Upper lobe of right lung (tissue), 1 donor: ENCODE measurements at regions not wholly inside any gene's neighbourhood (a gene's known extent, or its start where the extent isn't known, plus 50 kb on each side); places are given as distances from the start of the nearest gene placed in this dataset.
"Not testable (repeated sequence)": the region's sequence is repeated elsewhere in the genome, so short reads cannot be mapped to it uniquely, and the experiment has no call there.

ENCODE experiments used
- ATAC-seq: fragments of 200-7000 bp; cut with Tn5 transposase; one replicate; pipeline ENCODE4 v1.9.1; 2020; ENCODE audit warnings: mild to moderate bottlenecking, moderate library complexity
- DNase-seq: peaks from one replicate; pipeline ENCODE4 v3.0.0-alpha.2; 2020
- H3K27ac ChIP-seq: fragments of 200-600 bp; one replicate; pipeline ENCODE4 v1.8.0; 2022
- H3K27me3 ChIP-seq: fragments of 200-600 bp; one replicate; pipeline ENCODE4 v1.8.0; 2022; ENCODE audit warnings: mild to moderate bottlenecking
- H3K36me3 ChIP-seq: fragments of 200-600 bp; one replicate; pipeline ENCODE4 v1.8.0; 2022
- H3K4me1 ChIP-seq: fragments of 200-600 bp; one replicate; pipeline ENCODE4 v1.8.0; 2022
- H3K4me3 ChIP-seq: fragments of 200-600 bp; one replicate; pipeline ENCODE4 v1.8.0; 2022; ENCODE audit warnings: mild to moderate bottlenecking
- H3K9me3 ChIP-seq: fragments of 200-600 bp; one replicate; pipeline ENCODE4 v1.8.0; 2022
- intact Hi-C: fragments of 100-400 bp; cut with DNase I; formaldehyde crosslinking; loops from one replicate; pipeline ENCODE4 v1.11.0; 2022
- TF ChIP-seq, protein P1 (sequence below): fragments of 200-600 bp; IDR thresholded peaks from one replicate; pipeline ENCODE4 v1.8.0; 2022; ENCODE audit warnings: antibody characterized with exemption
- donor health status: DM: no; HTN: yes; CAD: no; lungs with severe emphysema.

DNA sequence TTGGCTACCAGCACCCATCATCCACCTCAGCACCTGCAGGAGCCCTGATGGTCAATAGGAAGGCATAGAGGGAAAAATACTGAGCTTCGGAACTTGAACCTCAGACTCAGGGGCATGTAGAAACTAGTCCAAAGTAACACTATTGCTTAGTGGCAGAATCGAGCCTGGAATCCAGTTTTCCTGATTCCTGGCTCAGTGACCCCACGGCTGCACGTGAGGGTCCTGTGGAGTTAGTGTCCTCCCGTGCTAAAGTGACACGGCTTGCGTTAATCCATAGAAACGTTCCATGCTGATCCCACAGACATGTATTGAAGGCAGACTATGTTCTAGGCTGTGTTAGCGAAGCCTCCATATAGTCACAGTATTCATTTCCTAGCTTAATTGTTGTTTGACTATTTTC, 747.0 kb upstream of the TPTE start:
- Histone ChIP-seq H3K9me3 (no peaks in the 10 kb centered on the region), H3K36me3 (no peaks in the 10 kb centered on the region), H3K4me1 (no peaks in the 10 kb centered on the region), H3K27me3 (no peaks in the 10 kb centered on the region), H3K27ac (no peak overlapping the region), H3K4me3 (no peak overlapping the region)
- intact Hi-C loops: no loop called here
- TF ChIP-seq, protein P1, sequence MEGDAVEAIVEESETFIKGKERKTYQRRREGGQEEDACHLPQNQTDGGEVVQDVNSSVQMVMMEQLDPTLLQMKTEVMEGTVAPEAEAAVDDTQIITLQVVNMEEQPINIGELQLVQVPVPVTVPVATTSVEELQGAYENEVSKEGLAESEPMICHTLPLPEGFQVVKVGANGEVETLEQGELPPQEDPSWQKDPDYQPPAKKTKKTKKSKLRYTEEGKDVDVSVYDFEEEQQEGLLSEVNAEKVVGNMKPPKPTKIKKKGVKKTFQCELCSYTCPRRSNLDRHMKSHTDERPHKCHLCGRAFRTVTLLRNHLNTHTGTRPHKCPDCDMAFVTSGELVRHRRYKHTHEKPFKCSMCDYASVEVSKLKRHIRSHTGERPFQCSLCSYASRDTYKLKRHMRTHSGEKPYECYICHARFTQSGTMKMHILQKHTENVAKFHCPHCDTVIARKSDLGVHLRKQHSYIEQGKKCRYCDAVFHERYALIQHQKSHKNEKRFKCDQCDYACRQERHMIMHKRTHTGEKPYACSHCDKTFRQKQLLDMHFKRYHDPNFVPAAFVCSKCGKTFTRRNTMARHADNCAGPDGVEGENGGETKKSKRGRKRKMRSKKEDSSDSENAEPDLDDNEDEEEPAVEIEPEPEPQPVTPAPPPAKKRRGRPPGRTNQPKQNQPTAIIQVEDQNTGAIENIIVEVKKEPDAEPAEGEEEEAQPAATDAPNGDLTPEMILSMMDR: no peak
- DNase-seq: no peak
- no peak for ATAC-seq

DNA sequence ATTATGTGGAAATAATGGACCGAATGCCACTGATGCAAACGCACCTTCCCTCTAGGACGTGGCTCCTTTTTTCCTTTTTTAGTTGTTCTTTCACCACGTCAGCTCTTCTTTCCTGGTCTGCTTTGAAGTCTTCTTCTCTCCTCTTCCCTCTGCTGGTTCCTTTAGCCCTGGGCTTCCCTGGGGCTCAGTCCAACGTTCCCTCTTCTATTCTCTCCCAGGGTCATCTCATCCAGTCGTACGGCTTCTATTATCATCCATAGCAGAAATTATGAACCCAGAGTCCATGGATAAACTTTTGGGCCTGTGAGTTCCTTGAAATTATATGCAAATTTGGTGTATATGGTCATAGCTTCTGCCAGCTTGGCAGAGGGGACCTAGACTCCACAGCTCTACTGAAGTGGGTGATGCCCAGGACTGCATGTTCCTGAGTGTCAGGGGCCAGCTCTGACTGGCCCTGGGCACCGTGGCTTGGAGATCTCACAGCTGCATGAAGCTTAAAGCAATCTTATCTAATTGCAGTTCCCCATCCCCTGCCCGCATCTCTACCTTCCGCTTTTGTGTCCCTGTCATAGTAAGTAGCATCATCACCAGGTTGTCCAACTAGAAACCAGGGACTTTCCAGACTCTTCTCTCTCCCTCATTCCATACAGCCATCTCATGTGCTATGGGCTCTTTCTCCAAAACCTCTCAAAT, 746.3 kb upstream of the TPTE start:
- H3K36me3 ChIP-seq, H3K27me3 ChIP-seq, H3K4me1 ChIP-seq, DNase-seq, H3K4me3 ChIP-seq, intact Hi-C loops, H3K9me3 ChIP-seq, H3K27ac ChIP-seq: not testable (repeated sequence)
- ATAC-seq: peak; percentile 7

DNA sequence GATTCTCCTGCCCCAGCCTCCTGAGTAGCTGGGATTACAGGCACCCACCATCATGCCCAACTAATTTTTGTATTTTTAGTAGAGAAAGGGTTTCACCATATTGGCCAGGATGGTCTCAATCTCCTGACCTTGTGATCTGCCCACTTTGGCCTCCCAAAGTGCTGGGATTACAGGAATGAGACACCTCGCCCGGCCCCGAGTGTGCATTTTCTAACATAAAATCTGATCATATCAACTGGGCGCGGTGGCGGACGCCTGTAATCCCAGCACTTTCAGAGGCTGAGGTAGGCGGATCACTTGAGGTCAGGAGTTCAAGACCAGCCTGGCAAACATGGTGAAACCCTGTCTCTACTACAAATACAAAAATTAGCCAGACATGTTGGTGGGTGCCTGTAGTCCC, 745.5 kb upstream of the TPTE start:
- intact Hi-C loops, ATAC-seq, DNase-seq, H3K27me3 ChIP-seq, H3K27ac ChIP-seq, H3K4me3 ChIP-seq, H3K4me1 ChIP-seq, H3K36me3 ChIP-seq, H3K9me3 ChIP-seq: not testable (repeated sequence)

DNA sequence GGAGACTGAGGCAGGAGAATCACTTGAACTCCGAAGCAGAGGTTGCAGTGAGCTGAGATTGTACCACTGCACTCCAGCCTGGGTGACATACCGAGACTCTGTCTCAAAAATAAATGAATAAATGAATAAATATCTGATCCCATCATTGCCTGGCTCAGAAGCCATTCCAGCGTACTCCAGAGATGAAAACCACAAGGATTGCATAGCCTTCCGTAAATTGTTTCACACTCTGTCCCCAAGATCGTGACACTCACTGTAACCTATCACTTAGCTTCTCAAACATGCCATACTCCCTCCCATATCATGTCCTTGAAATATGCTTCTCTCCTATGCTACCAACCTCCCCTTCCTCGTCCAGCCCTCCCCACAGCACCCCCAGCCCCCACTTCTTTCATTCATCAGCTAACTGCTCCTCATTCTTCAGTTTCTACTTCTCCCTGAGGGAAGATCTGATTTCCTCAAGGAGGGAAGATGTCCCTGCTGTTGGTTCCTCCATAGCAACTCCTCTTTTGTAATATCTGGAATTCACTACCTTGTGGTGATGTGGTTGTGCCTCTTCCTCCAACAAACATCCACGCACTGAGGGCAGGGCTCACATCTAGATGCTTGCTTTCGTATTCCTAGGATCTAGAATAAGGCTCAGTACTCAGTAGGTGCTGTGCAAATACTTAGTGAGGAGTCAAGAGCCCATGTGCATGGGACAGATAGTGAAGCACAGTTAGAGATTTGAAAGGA, 744.9 kb upstream of the TPTE start:
- H3K9me3 ChIP-seq, DNase-seq, H3K4me3 ChIP-seq, H3K4me1 ChIP-seq, intact Hi-C loops, ATAC-seq, H3K36me3 ChIP-seq, H3K27me3 ChIP-seq, H3K27ac ChIP-seq: not testable (repeated sequence)

DNA sequence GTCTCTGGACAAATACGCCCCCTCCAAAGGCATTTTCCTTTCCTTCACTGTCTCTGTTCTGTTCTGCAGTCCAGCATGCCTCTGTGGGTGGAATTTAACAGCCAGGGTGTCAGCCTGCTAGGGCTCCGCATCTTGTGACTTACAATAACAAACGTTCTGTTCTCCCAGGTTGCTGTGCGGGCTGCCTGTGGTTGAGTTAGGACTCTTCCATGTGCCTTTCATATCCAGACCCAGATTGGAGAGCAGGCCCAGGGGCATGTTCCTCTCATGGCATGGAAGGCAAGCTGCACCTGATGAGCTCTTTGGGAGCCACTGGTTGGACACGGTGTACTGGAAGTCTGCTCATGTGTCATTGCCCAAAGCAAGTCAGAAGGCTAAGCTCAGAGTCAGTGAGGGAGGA, 742.8 kb upstream of the TPTE start:
- H3K9me3 ChIP-seq, H3K4me1 ChIP-seq, H3K36me3 ChIP-seq, intact Hi-C loops, H3K4me3 ChIP-seq, DNase-seq, H3K27ac ChIP-seq, H3K27me3 ChIP-seq: not testable (repeated sequence)
- peak; percentile 10 for ATAC-seq

DNA sequence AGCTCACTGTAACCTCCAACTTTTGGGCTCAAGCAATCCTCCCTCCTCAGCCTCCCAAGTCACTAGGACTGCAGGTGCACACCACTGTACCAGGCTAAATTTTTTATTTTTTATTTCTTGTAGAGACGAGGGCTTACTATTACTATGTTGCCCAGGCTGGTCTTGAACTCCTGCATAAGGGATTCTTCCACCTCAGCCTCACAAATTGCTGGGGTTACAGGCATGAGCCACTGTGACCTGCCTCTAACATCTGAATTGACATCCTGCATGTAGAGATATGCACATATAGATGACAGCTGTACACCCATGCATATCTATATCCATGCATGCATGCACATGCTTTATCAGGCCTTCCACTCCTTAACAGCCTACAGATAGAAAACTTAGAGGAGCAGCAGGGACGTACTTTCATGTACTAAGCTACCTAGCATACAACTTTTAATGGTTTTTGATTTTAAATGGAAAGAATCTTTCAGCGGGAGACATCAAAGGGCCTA, 740.9 kb upstream of the TPTE start:
- no peaks in the 10 kb centered on the region for H3K4me1 ChIP-seq
- H3K9me3 ChIP-seq: no peaks in the 10 kb centered on the region
- H3K27ac ChIP-seq: no peak overlapping the region
- H3K36me3 ChIP-seq: no peaks in the 10 kb centered on the region
- intact Hi-C loops: no loop called here
- peak; percentile 7 for ATAC-seq
- DNase-seq: no peak
- TF ChIP-seq, protein P1: no peak
- no peaks in the 10 kb centered on the region for H3K27me3 ChIP-seq
- H3K4me3 ChIP-seq: no peak overlapping the region

DNA sequence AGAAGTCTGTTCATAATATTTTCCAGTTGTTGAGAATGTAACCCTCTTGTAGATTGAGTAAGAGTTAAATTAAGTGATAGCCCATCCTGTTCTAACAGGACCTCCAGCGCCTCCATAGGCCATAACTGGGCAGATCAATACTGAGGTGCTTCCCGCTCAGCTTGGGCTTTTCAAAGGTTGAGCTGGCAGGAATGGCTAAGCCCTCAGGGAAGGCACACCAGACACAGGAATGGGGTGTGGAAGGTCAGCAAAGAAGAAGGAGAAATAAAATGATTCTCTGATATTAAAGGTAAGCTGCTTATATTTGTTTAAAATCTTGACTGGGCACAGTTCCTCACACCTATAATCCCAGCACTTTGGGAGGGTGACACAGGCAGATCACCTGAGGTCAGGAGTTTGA, 737.8 kb upstream of the TPTE start:
- not testable (repeated sequence) for H3K27me3 ChIP-seq

DNA sequence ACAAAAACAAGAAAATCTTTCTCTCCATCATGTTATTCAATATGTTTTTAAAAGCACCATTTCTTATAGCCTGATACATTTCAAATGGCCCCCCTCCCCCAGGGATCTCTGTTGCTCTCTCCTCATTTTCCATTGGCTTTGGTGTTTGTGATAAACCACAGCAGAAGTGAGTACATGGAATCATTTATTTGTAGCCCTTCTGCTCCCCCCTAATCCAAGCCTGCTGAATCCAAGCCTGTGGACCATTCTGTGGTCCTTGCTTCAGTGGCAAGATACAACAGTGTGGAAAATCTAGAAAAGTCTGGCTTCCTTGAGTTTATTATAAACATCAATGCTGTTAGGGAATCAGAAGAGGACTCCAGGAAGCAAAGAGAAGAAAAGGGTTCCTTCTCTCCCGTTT, 737.2 kb upstream of the TPTE start:
- ATAC-seq, H3K4me3 ChIP-seq, H3K4me1 ChIP-seq, DNase-seq, intact Hi-C loops, H3K36me3 ChIP-seq, H3K27me3 ChIP-seq, H3K27ac ChIP-seq, H3K9me3 ChIP-seq: not testable (repeated sequence)

More for the DNA sequence above, 737.8 kb upstream of the TPTE start:
- H3K27ac ChIP-seq, H3K9me3 ChIP-seq, H3K4me1 ChIP-seq, intact Hi-C loops, DNase-seq, H3K36me3 ChIP-seq, H3K4me3 ChIP-seq, ATAC-seq: not testable (repeated sequence)

DNA sequence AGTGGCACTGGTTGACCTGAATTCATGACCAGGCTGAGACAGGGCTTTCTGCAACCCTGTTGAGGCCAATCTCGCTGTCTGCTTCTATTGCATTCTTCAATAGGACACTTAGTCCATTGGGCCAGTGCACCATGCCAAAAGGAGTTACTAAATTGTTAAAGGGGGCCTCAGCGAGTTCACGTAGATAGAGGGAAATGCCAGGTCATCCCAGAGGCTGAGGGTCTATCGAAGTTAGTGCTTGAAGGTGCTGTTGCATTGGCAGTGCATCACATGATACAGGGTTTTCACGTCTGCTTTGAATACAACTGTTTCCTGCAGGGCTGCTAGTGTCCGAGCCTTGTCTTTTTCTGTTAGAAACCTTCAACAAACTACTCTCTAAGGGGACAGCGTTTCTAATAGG, 735.3 kb upstream of the TPTE start:
- H3K27ac ChIP-seq, intact Hi-C loops, H3K36me3 ChIP-seq, DNase-seq, H3K4me1 ChIP-seq, H3K9me3 ChIP-seq, H3K27me3 ChIP-seq, ATAC-seq, H3K4me3 ChIP-seq: not testable (repeated sequence)

DNA sequence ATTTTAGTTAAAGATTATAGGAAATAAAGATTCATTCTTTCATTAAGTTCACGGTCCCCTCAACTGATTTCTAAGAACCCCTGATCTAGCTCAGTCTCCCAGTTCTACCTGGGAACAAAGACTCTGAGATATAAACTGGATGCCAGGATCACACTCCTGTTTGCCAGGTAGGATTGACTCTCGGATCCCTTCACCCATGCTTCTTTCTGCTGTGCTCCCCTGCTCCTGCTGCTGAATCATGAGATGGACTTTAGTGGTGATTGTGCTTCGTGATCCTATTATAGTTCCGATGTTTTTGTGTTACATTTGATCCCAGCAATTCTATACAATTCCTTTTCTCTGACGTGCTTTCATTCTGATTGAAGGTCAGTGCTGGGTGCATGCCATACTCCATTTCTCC, 733.1 kb upstream of the TPTE start:
- ATAC-seq, H3K27me3 ChIP-seq, H3K36me3 ChIP-seq, H3K4me3 ChIP-seq, DNase-seq, intact Hi-C loops, H3K4me1 ChIP-seq, H3K27ac ChIP-seq, H3K9me3 ChIP-seq: not testable (repeated sequence)

DNA sequence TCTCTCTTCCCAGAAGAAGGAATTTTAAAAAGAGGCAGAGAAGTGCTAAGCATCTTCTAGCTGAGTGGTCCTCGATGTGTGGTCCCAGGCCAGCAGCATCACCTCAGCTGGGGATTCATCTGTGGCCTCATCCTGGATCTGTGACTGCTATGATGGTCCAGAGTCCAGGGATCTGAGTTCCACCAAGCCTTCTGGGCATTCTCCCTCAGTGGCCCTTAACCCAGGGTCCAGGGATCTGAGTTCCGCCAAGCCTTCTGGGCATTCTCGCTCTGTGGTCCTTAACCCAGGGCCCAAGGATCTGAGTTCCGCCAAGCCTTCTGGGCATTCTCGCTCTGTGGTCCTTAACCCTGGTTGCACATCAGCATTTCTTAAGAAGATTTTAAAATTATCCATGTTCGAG, 731.0 kb upstream of the TPTE start:
- ATAC-seq, H3K36me3 ChIP-seq, H3K27ac ChIP-seq, DNase-seq, H3K9me3 ChIP-seq, H3K4me1 ChIP-seq, H3K27me3 ChIP-seq, H3K4me3 ChIP-seq, intact Hi-C loops: not testable (repeated sequence)

DNA sequence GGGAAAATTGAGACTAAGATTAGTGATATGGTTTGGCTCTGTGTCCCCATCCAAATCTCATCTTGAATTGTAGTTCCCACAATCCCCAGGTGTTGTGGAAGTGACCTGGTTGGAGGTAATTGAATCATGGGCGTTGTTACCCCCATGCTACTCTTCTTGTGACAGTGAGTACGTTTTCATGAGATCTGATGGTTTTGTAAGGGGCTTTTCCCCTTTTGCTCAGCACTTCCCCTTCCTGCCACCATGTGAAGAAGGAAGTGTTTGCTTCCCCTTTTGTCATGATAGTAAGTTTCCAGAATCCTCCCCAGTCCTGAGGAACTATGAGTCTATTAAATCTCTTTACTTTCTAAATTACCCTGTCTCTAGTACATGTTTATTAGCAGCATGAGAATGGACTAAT, 729.9 kb upstream of the TPTE start:
- H3K27ac ChIP-seq, H3K4me1 ChIP-seq, H3K9me3 ChIP-seq, DNase-seq, H3K36me3 ChIP-seq, H3K27me3 ChIP-seq, ATAC-seq, intact Hi-C loops, H3K4me3 ChIP-seq: not testable (repeated sequence)
